ENCODE measurements at regions not wholly inside any gene's neighbourhood (a gene's known extent, or its start where the extent isn't known, plus 50 kb on each side); places are given as distances from the start of the nearest gene placed in this dataset.

DNA sequence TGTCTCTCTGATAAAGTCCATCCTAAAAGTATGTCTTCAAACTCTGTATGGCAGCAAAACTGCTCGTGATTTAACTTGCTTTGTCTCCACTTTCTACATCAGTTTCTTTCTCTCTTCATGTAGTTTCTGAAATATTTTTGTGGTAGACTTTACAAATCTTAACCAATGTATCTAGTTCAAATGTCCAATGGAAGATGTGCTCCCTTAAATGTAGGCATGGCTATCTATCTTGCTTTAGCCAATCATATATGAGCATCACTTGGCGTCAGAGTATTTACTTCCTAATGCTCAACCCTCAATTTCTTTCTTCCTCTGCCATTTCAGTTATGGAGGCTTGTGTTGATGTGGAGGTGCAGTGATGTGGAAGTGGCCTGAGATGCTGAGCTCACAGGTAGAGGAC lies 206.1 kb upstream of the ZNF608 start:
- TF ChIP-seq GATA2 (IDR thresholded peaks at IDR 0.05; ENCODE audit: low read depth, low read length) (no peak), GATA3 (IDR thresholded peaks at IDR 0.05; ENCODE audit: low read depth, low read length) (no peak)

Measured in SH-SY5Y (cell line).